Neuronal stem cell (in vitro differentiated cells): ENCODE measurements at regions not wholly inside any gene's neighbourhood (a gene's known extent, or its start where the extent isn't known, plus 50 kb on each side); places are given as distances from the start of the nearest gene placed in this dataset.

ENCODE experiments used
- DNase-seq: peaks from one replicate; pipeline ENCODE4 v3.0.0-alpha.2; 2013; ENCODE audit warnings: low spot score
- H2AFZ ChIP-seq: one replicate; pipeline ENCODE4 v1.6.1; 2013; ENCODE audit warnings: mild to moderate bottlenecking, low read length, inconsistent platforms
- H2AK5ac ChIP-seq: 2 replicates; pipeline ENCODE4 v1.6.1; 2013; ENCODE audit warnings: low read depth, mild to moderate bottlenecking, inconsistent platforms, low read length, moderate library complexity, mixed read lengths
- H2BK120ac ChIP-seq: 2 replicates; pipeline ENCODE4 v1.6.1; 2013; ENCODE audit warnings: low read depth, mild to moderate bottlenecking, inconsistent platforms, low read length, moderate library complexity, mixed read lengths
- H2BK12ac ChIP-seq: one replicate; pipeline ENCODE4 v1.6.1; 2013; ENCODE audit warnings: low read length, inconsistent platforms
- H2BK15ac ChIP-seq: 2 replicates; pipeline ENCODE4 v1.6.1; 2013; ENCODE audit warnings: mild to moderate bottlenecking, low read length, inconsistent platforms, mixed read lengths
- H2BK5ac ChIP-seq: one replicate; pipeline ENCODE4 v1.6.1; 2013; ENCODE audit warnings: inconsistent platforms, mild to moderate bottlenecking, low read length, moderate library complexity
- H3K14ac ChIP-seq: one replicate; pipeline ENCODE4 v1.6.1; 2013; ENCODE audit warnings: low read length, inconsistent platforms
- H3K18ac ChIP-seq: 2 replicates; pipeline ENCODE4 v1.6.1; 2013; ENCODE audit warnings: low read length, inconsistent platforms
- H3K23ac ChIP-seq: 2 replicates; pipeline ENCODE4 v1.6.1; 2013; ENCODE audit warnings: low read depth, mild to moderate bottlenecking, mixed read lengths, low read length, inconsistent platforms; ENCODE audit not compliant: poor library complexity
- H3K27ac ChIP-seq: replicated peaks from 3 replicates; pipeline ENCODE4 v1.5.1; 2013; ENCODE audit warnings: low read length, inconsistent platforms
- H3K27me3 ChIP-seq, 3 experiments: 2 replicates each; pipeline ENCODE4 v1.6.1; 2013; ENCODE audit warnings: low read length in 3 of 3, mild to moderate bottlenecking in 2 of 3, inconsistent platforms in 1 of 3, low read depth in 1 of 3, mixed read lengths in 1 of 3, moderate library complexity in 1 of 3; ENCODE audit not compliant: control insufficient read depth in 3 of 3, insufficient read depth in 3 of 3
- H3K36me3 ChIP-seq, 2 donors: replicated peaks in 1 of 2; 2 replicates each; pipeline ENCODE4 v1.6.1; 2013; ENCODE audit warnings: low read length in 2 of 2; ENCODE audit not compliant: control insufficient read depth in 2 of 2, insufficient read depth in 2 of 2
- H3K4ac ChIP-seq: 2 replicates; pipeline ENCODE4 v1.6.1; 2013; ENCODE audit warnings: inconsistent platforms, mild to moderate bottlenecking, low read length, moderate library complexity
- H3K4me1 ChIP-seq, 2 donors: 1 replicate in 1 of 2; 2 replicates in 1 of 2; pipeline ENCODE4 v1.6.1; 2013; ENCODE audit warnings: low read length in 2 of 2, low read depth in 1 of 2; ENCODE audit not compliant: control insufficient read depth in 2 of 2, insufficient read depth in 1 of 2
- H3K4me2 ChIP-seq: one replicate; pipeline ENCODE4 v1.6.1; 2013; ENCODE audit warnings: mild to moderate bottlenecking, low read length, inconsistent platforms; ENCODE audit not compliant: insufficient read depth, poor library complexity, severe bottlenecking
- H3K4me3 ChIP-seq, 2 donors: 2 replicates each; pipeline ENCODE4 v1.5.1; 2013; ENCODE audit warnings: low read length in 2 of 2, mild to moderate bottlenecking in 2 of 2, inconsistent platforms in 1 of 2, moderate library complexity in 1 of 2
- H3K79me1 ChIP-seq: one replicate; pipeline ENCODE4 v1.6.1; 2013; ENCODE audit warnings: low read depth, mild to moderate bottlenecking, inconsistent platforms, low read length, moderate library complexity
- H3K9ac ChIP-seq: one replicate; pipeline ENCODE4 v1.6.1; 2013; ENCODE audit warnings: mild to moderate bottlenecking, low read depth, low read length, inconsistent platforms; ENCODE audit not compliant: poor library complexity
- H3K9me3 ChIP-seq, 2 donors: replicated peaks in 1 of 2; 2 replicates each; pipeline versions ENCODE3 to v1.6.1; 2013; ENCODE audit warnings: low read length in 2 of 2, mild to moderate bottlenecking in 2 of 2, inconsistent platforms in 1 of 2, low read depth in 1 of 2, mixed read lengths in 1 of 2, moderate library complexity in 1 of 2; ENCODE audit not compliant: control insufficient read depth in 2 of 2, insufficient read depth in 1 of 2
- H4K8ac ChIP-seq: one replicate; pipeline ENCODE4 v1.6.1; 2013; ENCODE audit warnings: low read depth, mild to moderate bottlenecking, inconsistent platforms, low read length, moderate library complexity
- H4K91ac ChIP-seq: one replicate; pipeline ENCODE4 v1.6.1; 2013; ENCODE audit warnings: low read length, low read depth, mild to moderate bottlenecking, inconsistent platforms; ENCODE audit not compliant: poor library complexity
- WGBS, 2 donors: extraction: QIAGEN DNeasy Blood & Tissue Kit; methylation state at CpG; one replicate each; pipeline ENCODE4 v1.1.7; 2013; ENCODE audit warnings: missing lambda C conversion rate in 2 of 2, mixed read lengths in 1 of 2; ENCODE audit not compliant: insufficient read length in 2 of 2, insufficient replicate concordance in 1 of 2; ENCODE audit errors: extremely low coverage in 2 of 2; 5-methylcytosine and 5-hydroxymethylcytosine counted together

DNA sequence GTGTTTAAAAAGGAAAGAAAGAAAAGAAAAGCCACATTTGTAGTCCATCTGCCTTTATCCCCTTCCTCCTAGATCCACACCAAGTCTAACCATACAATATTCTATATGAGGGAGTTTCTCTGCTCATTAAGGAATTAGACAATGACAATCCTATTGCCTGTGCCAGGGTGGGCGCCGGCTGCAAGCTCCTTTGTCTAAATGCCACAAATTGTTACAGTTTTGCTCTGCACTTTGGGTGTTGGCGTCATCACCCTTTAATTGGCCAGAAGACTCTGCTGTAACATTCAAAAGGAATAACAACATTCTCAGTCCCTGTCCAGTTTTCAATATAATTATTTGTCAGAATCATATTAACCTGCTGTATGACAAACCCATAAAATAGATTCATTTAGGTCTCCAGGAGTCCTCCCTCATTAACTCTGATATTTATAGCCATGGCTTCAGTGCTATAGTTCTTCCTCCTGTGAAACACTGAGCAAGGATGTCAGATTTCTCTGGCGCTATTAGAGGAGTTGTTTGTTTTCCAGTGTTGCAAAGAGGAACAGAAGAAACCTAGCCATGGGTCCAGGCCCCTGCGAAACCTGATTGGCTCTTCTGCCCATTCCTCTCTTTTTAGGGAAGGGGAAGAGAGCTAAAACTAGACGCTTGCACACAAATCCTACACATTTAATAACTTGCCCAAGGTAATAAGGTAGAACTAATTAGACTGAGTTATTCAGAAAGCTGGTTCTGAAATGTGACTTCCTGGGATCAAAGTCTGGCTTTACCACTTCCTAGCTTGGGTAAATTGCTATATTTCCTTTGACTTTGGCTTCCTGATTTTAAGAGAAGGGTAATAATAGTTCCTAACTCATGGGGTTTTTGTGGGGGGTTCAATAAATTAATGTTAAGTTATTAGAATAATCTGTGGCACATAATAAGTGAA lies 112.4 kb downstream of the CD47 start:
- no peak overlapping the region for H2BK5ac ChIP-seq
- no peak for DNase-seq
- H2BK12ac ChIP-seq: no peak overlapping the region
- WGBS, 2 donors: no CpG with 5 or more reads among the region's 6 CpGs
- no peaks in the 10 kb centered on the region for H3K27me3 ChIP-seq
- H3K27ac ChIP-seq: no peak overlapping the region
- H3K4me1 ChIP-seq: peaks cover 9 to 23% of the 10 kb centered on the region in 2 donors
- no peak overlapping the region for H2AK5ac ChIP-seq
- no peak overlapping the region for H3K23ac ChIP-seq
- no peak overlapping the region for H3K9ac ChIP-seq
- no peak overlapping the region for H3K4ac ChIP-seq
- H3K9me3 ChIP-seq: no peaks in the 10 kb centered on the region
- no peak overlapping the region for H3K18ac ChIP-seq
- H3K36me3 ChIP-seq: no peaks in the 10 kb centered on the region
- H4K91ac ChIP-seq: no peak overlapping the region
- no peak overlapping the region for H2AFZ ChIP-seq
- H3K14ac ChIP-seq: no peak overlapping the region
- H2BK15ac ChIP-seq: no peak overlapping the region
- no peaks in the 10 kb centered on the region for H3K79me1 ChIP-seq
- H4K8ac ChIP-seq: no peak overlapping the region
- no peak overlapping the region for H2BK120ac ChIP-seq
- no peak overlapping the region for H3K4me3 ChIP-seq
- H3K4me2 ChIP-seq: no peak overlapping the region

- no peak overlapping the region for H2BK15ac ChIP-seq
- no peak overlapping the region for H3K4ac ChIP-seq
- H3K9me3 ChIP-seq: no peaks in the 10 kb centered on the region
- no peaks in the 10 kb centered on the region for H3K36me3 ChIP-seq
- no peak overlapping the region for H4K8ac ChIP-seq
- peak overlapping the region; percentile 3 for H2AFZ ChIP-seq
- H3K9ac ChIP-seq: no peak overlapping the region
- H3K14ac ChIP-seq: no peak overlapping the region
- H2BK5ac ChIP-seq: no peak overlapping the region
- H3K27ac ChIP-seq: no peak overlapping the region
- DNase-seq: no peak
- no peak overlapping the region for H3K4me2 ChIP-seq
- H3K79me1 ChIP-seq: no peaks in the 10 kb centered on the region
- no peak overlapping the region for H3K4me3 ChIP-seq
- no peak overlapping the region for H3K18ac ChIP-seq
- H3K23ac ChIP-seq: no peak overlapping the region
- no peak overlapping the region for H4K91ac ChIP-seq
- no peak overlapping the region for H2AK5ac ChIP-seq
- no peak overlapping the region for H2BK12ac ChIP-seq
- no CpG with 5 or more reads among the region's 9 CpGs for WGBS, 2 donors
- H2BK120ac ChIP-seq: no peak overlapping the region
- H3K27me3 ChIP-seq: no peaks in the 10 kb centered on the region
- peaks cover 9 to 23% of the 10 kb centered on the region in 2 donors for H3K4me1 ChIP-seq
Observed at GRCh38 chr3:107977221-107978130, 113.4 kb downstream of the CD47 start.

- Histone ChIP-seq H2BK15ac (no peak overlapping the region), H3K18ac (no peak overlapping the region), H3K27ac (no peak overlapping the region), H3K4me2 (no peak overlapping the region), H3K9ac (no peak overlapping the region), H4K8ac (no peak overlapping the region), H3K23ac (no peak overlapping the region), H3K4me1 (peaks cover 8 to 17% of the 10 kb centered on the region in 2 donors), H3K4ac (no peak overlapping the region), H3K36me3 (no peaks in the 10 kb centered on the region), H3K14ac (no peak overlapping the region), H2AK5ac (no peak overlapping the region), H3K9me3 (no peaks in the 10 kb centered on the region), H3K27me3 (no peaks in the 10 kb centered on the region), H4K91ac (no peak overlapping the region), H3K79me1 (no peaks in the 10 kb centered on the region), H2BK5ac (no peak overlapping the region), H2AFZ (no peak overlapping the region), H2BK120ac (no peak overlapping the region), H2BK12ac (no peak overlapping the region), H3K4me3 (no peak overlapping the region)
- no CpG with 5 or more reads among the region's 5 CpGs for WGBS, 2 donors
- DNase-seq: no peak
Observed at GRCh38 chr3:107976202-107976800, 114.5 kb downstream of the CD47 start.
